ENCODE measurements at regions not wholly inside any gene's neighbourhood (a gene's known extent, or its start where the extent isn't known, plus 50 kb on each side); places are given as distances from the start of the nearest gene placed in this dataset.

- Mint-ChIP-seq H3K9me3 (no peaks in the 10 kb centered on the region), H3K4me1 (no peaks in the 10 kb centered on the region), H3K27me3 (ENCODE audit: low read depth in 2 of 2) (no peaks in the 10 kb centered on the region), H3K27ac (no peak overlapping the region), H3K36me3 (no peaks in the 10 kb centered on the region), H3K4me3 (no peak overlapping the region)
- ATAC-seq (no peak), DNase-seq (no peak)
- H3K4me3 ChIP-seq (ENCODE audit: low read length): no peak overlapping the region
- H3K4me1 ChIP-seq (ENCODE audit: control insufficient read depth, insufficient read depth, low read length): no peaks in the 10 kb centered on the region
- no peak overlapping the region for H3K27ac ChIP-seq (ENCODE audit: low read length)
- no peaks in the 10 kb centered on the region for H3K27me3 ChIP-seq (ENCODE audit: control insufficient read depth, insufficient read depth, low read length)
- WGBS (ENCODE audit: insufficient coverage): 86% methylated on average over 1 of the region's 3 CpGs
- no peaks in the 10 kb centered on the region for H3K9me3 ChIP-seq (ENCODE audit: control insufficient read depth, insufficient read depth, low read length)
- no peaks in the 10 kb centered on the region for H3K36me3 ChIP-seq (ENCODE audit: control insufficient read depth, insufficient read depth, low read length)
- no peak for TF ChIP-seq CTCF (IDR thresholded peaks at IDR 0.05)
- intact Hi-C loops (cut with micrococcal nuclease): no loop called here
Observed at GRCh38 chr2:56009758-56010458, 86.3 kb upstream of the EFEMP1 start.

GRCh38 chr2:56011624-56012023, 88.0 kb upstream of the EFEMP1 start:
- no peaks in the 10 kb centered on the region for H3K36me3 ChIP-seq (ENCODE audit: control insufficient read depth, insufficient read depth, low read length)
- WGBS (ENCODE audit: insufficient coverage): 83% methylated on average over 4 of the region's 4 CpGs
- ATAC-seq (no peak), DNase-seq (no peak)
- Mint-ChIP-seq H3K27ac (no peak overlapping the region), H3K4me1 (no peaks in the 10 kb centered on the region), H3K27me3 (ENCODE audit: low read depth in 2 of 2) (peaks cover 0 to 8% of the 10 kb centered on the region in 2 donors), H3K4me3 (no peak overlapping the region), H3K9me3 (no peaks in the 10 kb centered on the region), H3K36me3 (no peaks in the 10 kb centered on the region)
- no peaks in the 10 kb centered on the region for H3K27me3 ChIP-seq (ENCODE audit: control insufficient read depth, insufficient read depth, low read length)
- intact Hi-C loops (cut with micrococcal nuclease): no loop called here
- no peaks in the 10 kb centered on the region for H3K4me1 ChIP-seq (ENCODE audit: control insufficient read depth, insufficient read depth, low read length)
- H3K4me3 ChIP-seq (ENCODE audit: low read length): no peak overlapping the region
- TF ChIP-seq CTCF (IDR thresholded peaks at IDR 0.05): no peak
- no peak overlapping the region for H3K27ac ChIP-seq (ENCODE audit: low read length)
- no peaks in the 10 kb centered on the region for H3K9me3 ChIP-seq (ENCODE audit: control insufficient read depth, insufficient read depth, low read length)

- H3K9me3 Mint-ChIP-seq: no peaks in the 10 kb centered on the region
- Histone ChIP-seq H3K27ac (ENCODE audit: low read length) (no peak overlapping the region), H3K9me3 (ENCODE audit: control insufficient read depth, insufficient read depth, low read length) (no peaks in the 10 kb centered on the region), H3K36me3 (ENCODE audit: control insufficient read depth, insufficient read depth, low read length) (no peaks in the 10 kb centered on the region), H3K4me1 (ENCODE audit: control insufficient read depth, insufficient read depth, low read length) (no peaks in the 10 kb centered on the region), H3K4me3 (ENCODE audit: low read length) (no peak overlapping the region), H3K27me3 (ENCODE audit: control insufficient read depth, insufficient read depth, low read length) (no peaks in the 10 kb centered on the region)
- intact Hi-C loops (cut with micrococcal nuclease): no loop called here
- DNase-seq: no peak
- no peak for TF ChIP-seq CTCF (IDR thresholded peaks at IDR 0.05)
- 65% methylated on average over 1 of the region's 1 CpG for WGBS (ENCODE audit: insufficient coverage)
- ATAC-seq: no peak
- no peak overlapping the region for H3K27ac Mint-ChIP-seq
- no peak overlapping the region for H3K4me3 Mint-ChIP-seq
- peaks cover 0 to 8% of the 10 kb centered on the region in 2 donors for H3K27me3 Mint-ChIP-seq (ENCODE audit: low read depth in 2 of 2)
- no peaks in the 10 kb centered on the region for H3K36me3 Mint-ChIP-seq
- no peaks in the 10 kb centered on the region for H3K4me1 Mint-ChIP-seq
Observed at GRCh38 chr2:56012221-56012765, 88.7 kb upstream of the EFEMP1 start.

GRCh38 chr2:56013475-56013874, 89.9 kb upstream of the EFEMP1 start:
- Histone ChIP-seq H3K4me1 (ENCODE audit: control insufficient read depth, insufficient read depth, low read length) (no peaks in the 10 kb centered on the region), H3K9me3 (ENCODE audit: control insufficient read depth, insufficient read depth, low read length) (no peaks in the 10 kb centered on the region), H3K27me3 (ENCODE audit: control insufficient read depth, insufficient read depth, low read length) (no peaks in the 10 kb centered on the region), H3K36me3 (ENCODE audit: control insufficient read depth, insufficient read depth, low read length) (no peaks in the 10 kb centered on the region), H3K4me3 (ENCODE audit: low read length) (no peak overlapping the region), H3K27ac (ENCODE audit: low read length) (no peak overlapping the region)
- no peak for TF ChIP-seq CTCF (IDR thresholded peaks at IDR 0.05)
- intact Hi-C loops (cut with micrococcal nuclease): no loop called here
- Mint-ChIP-seq H3K27ac (no peak overlapping the region), H3K9me3 (no peaks in the 10 kb centered on the region), H3K4me3 (no peak overlapping the region), H3K36me3 (no peaks in the 10 kb centered on the region), H3K4me1 (no peaks in the 10 kb centered on the region), H3K27me3 (ENCODE audit: low read depth in 2 of 2) (peaks cover 0 to 8% of the 10 kb centered on the region in 2 donors)
- DNase-seq (no peak), ATAC-seq (no peak)

All from natural killer cell (primary cell).